GM18519 (cell line): ENCODE measurements at regions not wholly inside any gene's neighbourhood (a gene's known extent, or its start where the extent isn't known, plus 50 kb on each side); places are given as distances from the start of the nearest gene placed in this dataset.

Experiments
- ATAC-seq: cut with Tn5 transposase; IDR thresholded peaks from one replicate; pipeline ENCODE4 v1.9.1; 2021; ENCODE audit warnings: mild to moderate bottlenecking, moderate library complexity; ENCODE audit not compliant: unreplicated experiment, low FRiP score

DNA sequence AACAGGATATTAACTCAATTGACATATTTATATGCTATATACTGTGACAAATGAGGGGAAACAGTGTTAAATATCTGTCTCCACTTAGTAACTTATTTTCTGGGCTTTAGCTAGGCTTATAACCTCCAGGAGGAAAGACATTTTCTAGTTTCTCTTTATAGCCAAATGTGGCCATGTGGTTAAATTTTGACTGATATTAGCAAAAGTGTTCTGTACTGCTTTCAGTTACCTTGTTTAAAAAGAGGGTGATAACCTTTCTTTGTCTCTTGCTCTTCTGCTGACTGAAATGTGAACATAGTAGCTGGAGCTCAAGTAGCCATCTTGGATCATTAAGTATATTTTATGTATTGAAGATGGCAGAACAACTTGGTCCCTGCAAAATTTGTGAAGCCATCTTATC lies 253.7 kb downstream of the PDHA2 start:
- ATAC-seq: no peak

DNA sequence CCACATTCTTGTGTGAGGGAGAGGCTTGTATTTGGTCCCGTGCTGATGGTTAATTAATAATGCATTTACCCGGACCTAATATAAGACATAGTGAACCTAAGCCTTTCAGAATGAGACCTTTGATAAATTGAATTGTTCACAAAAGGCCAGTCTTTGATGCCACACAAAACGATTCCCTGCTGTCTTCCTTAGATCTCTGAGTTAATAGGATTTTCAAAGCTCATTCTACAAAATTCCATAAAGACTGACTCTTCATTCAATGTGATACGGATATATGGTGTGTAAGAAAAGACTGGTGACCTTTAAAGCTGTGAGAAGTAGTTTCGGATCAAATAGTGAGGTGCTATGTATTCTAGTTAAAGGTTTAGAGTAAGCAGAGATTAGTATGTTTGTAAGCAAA lies 254.3 kb downstream of the PDHA2 start:
- ATAC-seq: no peak

DNA sequence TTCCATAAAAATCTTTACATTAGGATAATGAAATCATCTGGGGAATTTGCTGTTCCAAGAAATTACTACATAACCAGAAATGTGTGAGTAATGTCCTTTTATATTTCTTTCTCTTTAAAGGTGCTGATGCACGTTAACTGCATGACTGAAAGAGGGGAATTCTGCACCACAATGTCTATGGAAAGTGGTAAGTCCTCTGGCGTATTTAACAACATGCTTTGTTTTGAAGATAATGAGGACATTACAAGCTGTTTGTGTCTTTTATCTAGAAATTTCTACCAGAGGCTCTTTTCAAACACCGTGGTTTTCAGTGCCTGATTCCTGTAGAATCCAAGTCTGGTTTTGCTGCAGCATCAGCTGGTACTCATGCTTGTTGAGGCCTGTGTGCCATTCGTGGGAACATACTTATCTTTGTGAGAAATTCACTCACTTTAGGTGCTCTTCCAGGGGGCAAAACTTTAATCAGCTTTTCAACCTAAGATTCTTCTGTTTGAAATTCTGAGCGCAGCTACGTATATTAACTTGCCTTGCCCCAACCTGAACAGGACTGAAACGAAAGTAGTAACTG lies 257.2 kb downstream of the PDHA2 start:
- ATAC-seq: no peak

DNA sequence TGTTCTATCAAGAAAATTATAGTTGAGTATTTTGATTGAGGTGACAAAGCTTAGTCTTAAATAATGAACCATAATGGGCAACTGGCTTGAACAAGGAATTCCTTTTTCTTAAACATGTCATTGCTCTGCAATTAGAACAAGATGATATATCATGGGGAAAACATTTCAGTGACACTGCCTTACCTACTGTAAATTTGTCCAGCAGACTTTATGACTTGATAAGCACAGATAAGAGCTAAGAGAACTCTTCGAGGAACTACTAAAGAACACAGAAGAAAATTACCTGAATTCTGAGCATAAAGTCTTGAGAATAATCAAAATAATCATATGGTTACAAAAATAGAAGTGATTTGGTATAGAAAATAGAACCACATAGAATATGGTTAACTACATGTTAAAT lies 257.8 kb downstream of the PDHA2 start:
- no peak for ATAC-seq

DNA sequence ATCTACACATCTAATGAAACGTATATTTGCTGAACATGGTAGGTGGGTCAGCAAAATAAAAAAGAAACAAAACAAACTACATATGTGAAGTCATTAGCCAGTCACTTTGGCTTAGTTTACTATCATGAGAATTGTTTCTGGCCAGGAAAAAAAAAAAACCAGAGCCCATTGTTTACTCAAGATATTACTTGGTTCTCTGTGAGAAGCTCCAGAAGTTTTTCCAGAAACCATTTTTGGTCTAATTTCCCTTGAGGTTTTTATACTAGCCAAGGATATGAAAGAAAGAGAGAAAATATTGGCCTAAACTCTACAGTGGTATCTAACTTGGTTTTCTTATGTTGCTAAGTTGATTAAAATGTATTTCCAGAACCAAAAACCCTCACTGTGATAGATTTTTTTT lies 259.1 kb downstream of the PDHA2 start:
- no peak for ATAC-seq

DNA sequence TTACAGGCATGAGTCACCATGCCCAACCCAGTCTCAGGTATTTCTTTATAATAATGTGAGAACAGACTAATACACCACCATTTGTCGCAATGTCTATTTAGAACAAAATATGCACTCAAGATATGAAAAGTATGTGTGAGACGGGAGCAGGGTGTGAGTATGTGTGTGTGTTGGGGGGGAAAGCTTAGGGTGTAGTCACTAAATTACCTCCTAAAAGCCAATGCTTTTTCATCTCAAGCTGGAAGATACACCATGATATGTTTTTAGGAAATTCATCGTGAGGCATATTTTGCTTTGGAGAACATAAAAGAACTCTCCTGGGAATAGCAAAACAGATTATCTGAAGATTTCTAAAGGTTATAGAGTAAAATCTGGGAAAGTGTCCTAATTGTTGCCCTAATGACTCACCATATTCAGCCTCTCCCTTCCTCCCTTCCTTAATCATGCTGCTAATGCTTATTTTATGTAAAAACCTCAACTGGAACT lies 262.7 kb downstream of the PDHA2 start:
- ATAC-seq: no peak

DNA sequence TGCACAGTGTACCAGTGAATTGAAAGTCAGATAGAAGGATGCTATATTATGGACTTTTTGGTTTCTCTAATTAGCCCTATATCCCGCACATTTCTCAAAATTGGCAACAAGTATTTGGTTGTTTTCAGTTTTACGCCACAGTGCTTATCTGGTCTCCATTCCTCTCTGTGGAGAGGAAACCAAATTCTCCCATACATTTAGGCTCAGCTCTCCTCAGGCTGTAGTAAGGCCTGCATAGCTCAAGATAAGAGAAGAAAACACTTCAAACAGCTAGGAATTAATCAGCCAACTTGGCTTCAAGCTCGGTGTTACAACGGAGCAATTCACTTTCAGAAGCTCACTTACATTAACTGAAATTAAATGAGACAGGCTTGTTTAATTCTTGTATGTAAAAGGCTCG lies 263.2 kb downstream of the PDHA2 start:
- no peak for ATAC-seq

DNA sequence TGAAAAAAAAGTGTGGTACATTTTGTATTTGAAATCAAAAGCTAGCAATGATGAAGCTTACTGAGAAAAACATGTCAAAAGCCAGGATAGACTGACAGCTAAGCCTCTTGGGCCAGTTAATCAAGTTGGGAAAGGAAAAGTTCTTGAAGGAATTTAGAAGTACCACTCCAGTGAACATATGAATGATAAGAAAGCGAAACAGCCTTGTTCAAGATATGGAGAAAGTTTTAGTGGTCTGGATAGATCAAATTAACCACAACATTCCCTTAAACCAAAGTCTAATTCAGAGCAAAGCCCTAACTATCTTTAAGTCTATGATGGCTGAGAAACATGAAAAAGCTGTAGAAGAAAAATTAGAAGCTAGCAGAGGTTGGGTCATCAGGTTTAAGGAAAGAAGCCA lies 268.3 kb downstream of the PDHA2 start:
- no peak for ATAC-seq

DNA sequence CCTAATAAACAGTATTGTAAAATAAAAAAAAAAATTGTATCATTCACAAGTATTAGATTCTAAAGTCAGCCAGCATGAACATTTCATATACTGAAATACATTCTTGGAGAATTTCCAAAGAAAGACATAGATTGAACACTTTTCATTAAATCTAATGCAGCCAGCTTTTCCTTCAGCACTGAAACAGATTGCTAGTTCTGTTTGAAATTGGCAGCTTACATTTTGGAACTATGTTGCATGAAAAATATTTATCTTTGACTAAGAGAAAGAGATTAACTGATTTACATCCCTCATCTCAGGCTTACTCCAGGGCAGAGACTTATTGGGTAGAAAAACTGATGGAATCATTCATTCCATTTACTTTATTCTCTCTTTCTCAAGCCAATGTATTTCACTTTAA lies 272.7 kb downstream of the PDHA2 start:
- ATAC-seq: no peak

DNA sequence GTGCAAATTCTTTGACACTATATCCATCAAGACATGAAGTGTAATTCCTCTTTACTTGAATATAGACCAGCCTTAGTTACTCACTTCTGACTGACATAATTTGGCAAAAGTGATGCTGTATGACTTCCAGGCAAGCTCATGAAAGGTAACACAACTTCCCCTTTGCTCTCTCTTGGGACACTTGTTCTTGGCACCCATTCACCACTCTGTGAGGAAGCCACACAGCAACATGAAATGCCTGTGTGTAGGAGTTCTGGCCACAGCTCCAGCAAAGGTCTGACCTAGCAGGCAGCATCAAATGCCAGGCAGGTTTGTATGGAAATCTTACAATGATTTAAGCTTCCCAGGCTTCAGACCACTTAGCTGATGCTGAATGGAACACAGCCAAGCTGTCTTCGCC lies 280.3 kb downstream of the PDHA2 start:
- no peak for ATAC-seq

DNA sequence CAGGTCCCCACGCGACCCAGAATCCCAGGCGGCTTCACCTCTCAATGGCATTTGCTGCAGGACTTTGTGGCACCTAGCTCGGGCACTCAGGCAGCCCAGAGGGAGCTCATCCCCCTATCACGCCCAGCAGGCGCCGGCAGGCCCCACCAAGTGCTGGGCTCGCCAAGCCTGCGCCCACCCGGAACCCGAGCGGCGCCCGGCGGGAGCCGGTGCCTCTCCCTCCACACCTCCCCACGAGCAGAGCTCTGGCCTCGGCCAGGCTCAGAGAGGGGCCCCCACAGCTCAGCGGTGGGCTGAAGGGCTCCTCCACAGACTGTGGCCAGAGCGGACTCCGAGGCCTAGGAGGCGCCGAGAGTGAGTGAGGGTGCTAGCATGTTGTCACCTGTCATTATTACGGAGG lies 286.3 kb downstream of the PDHA2 start:
- ATAC-seq: no peak

DNA sequence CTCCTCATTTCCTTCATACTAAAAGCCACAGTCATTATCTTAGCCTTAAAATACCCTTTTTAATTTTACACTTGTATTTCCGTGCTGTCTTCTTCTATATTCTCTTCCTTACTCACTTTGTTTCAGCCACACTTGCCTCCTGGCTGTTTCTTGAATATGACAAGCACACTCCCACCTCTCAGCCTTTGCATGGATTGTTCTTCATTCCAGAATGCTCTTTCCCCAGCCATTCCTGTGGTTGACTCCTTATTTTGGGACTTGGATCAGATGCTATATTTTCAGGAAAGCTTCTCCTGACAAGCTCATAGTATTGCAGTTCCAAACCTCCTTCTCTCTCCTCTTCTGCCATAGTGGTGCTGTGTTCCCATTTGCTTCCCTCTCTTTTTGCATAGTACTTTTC lies 291.3 kb downstream of the PDHA2 start:
- ATAC-seq: no peak

DNA sequence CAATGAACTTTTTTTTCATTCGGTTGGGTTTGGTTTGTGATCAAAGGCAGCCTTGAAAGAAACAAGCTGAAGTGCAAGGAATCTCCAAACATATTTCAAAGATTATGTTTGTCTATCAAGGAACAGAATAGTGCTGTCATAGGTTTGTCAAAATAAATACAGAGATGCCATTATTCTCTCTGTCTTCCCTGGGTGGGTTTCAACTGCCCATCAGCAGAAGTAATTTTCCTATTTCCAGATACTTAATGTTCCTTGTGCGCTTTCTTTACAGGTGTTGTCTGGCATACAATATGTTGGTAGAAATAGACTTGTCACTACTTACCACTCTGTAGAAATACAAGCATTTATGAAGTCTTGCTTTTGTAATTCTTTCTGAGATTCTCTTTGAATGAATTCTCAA lies 294.9 kb downstream of the PDHA2 start:
- ATAC-seq: no peak

DNA sequence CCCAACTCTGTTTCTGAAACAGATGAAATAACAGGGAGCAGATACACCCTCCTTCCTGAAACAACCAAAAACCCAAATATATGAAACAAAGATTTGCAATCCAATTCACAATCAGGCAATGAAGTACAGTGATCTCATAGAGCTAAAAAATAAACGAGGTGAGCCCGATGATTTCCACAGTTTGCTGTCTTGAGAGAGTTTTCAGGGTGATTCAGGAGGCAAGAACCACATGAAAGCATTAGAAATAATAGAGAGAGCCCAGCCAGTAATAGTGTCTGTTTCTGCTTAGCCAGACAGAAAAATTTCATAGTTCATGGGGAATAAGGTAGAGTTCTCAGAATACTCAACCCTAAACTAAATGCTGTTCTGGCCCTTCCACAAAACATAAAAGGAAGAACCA lies 296.2 kb downstream of the PDHA2 start:
- ATAC-seq: no peak

DNA sequence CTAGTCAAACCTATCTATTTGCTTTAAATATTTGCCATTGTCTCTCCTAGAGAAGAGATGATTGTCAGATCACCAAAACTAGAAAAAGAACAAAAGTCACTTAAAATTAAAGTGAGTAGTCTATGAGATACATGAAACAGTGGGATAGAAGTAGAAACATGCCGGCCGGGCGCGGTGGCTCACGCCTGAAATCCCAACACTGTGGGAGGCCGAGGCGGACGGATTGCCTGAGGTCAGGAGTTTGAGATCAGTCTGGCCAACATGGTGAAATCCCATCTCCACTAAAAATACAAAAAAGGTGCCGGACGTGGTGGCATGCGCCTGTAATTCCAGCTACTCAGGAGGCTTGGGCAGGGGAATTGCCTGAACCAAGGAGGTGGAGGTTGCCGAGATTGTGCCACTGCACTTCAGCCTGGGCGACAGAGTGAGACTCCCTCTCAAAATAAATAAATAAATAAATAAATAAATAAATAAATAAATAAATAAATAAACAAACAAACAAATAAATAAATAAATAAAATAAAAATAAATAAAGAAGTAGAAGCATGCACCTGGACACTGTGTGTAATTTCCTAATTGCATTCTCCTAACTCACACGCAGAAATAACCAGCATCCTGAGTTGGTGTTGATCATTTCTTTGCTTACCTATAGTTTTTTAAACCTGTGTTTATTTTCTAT lies 299.5 kb downstream of the PDHA2 start:
- no peak for ATAC-seq

DNA sequence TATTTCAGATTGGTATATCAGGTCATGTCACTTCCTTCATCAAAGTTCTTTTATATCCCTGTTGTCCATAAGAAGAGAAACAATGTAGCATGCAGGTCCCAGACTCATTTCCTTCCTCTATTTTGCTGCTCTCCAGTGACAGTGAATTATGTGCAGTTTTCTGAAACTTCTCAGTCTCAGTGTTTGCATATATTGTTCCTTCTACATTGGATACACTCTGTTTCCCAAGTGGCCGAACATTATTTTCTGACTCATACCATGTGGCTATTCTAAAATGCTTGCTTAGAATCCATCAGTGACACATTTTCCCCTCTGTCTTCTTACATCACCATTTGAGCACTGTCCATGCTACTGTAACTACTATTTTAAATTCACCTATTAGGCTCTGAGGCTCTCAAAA lies 305.7 kb downstream of the PDHA2 start:
- no peak for ATAC-seq

DNA sequence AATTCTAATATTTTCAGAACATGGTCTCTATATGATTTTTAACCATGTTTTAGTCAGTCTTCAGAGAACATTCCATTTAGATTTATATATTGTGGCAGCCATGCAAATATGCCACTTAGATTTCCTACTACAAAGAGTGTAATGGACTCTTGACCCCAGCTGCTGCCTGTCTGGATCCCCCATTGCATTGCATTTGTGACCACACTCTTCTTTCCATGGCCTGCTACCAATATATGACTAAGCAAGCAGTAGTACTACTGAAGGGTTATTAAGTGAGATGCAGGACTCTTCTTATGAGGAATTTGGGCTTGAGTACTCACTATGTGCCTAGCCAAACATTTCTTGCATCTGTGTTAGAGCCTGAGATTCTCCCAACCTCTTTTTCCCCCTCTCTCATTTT lies 306.8 kb downstream of the PDHA2 start:
- ATAC-seq: no peak

DNA sequence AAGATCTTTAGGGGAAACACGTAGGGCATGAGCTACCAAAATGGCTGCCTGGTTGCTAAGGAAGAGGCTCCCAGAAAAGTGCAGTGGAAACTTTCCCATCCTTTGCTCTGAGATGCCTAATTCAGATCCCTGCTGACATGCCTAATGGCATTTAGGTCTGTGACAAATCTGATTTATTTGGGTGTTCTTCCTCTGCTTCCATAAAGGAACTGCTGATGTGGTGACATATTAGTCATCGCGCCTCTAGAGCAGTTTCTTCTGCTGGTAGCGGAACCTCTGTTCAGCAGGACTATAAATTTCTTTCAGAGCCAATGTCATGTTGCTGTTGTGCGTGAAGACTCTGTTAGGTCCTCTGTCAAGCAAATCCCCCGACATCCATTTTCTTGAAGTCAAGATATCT lies 310.0 kb downstream of the PDHA2 start:
- no peak for ATAC-seq

DNA sequence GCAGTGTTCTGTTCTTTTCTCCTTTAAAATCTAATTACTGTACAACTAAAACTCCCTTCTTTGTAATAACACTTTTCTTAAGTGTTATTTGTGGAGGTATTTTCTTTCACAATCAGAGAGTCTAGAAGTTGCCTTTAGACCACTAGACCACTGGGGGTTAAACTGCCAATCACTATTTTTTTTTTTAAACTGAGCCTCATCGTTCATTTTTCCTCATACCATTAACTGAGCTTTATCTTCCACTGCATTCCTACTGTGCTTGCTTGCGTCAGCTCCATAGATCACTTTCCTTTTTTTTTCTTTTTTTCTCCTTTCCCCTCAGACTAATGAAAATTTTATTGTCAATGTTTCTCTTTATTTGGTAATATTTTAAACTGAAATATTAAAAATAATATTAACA lies 310.6 kb downstream of the PDHA2 start:
- ATAC-seq: no peak

DNA sequence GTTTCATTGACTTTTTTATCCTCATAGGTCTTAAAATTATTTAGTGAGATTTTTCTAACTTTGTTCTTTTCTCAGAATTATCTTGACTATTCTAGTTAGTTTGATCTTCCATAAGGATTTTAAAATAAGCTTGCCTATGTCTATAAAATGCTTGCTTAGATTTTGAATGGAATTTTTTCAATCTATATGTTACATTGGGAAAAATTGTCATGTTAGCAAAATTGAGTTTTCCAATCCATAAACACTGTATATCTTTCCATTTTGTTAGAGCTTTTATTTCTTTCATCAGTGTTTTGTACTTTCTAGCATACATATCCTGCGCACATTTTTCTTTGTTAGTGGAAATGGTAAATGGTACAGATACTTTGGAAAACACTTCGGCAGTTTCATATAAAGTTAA lies 312.9 kb downstream of the PDHA2 start:
- no peak for ATAC-seq

DNA sequence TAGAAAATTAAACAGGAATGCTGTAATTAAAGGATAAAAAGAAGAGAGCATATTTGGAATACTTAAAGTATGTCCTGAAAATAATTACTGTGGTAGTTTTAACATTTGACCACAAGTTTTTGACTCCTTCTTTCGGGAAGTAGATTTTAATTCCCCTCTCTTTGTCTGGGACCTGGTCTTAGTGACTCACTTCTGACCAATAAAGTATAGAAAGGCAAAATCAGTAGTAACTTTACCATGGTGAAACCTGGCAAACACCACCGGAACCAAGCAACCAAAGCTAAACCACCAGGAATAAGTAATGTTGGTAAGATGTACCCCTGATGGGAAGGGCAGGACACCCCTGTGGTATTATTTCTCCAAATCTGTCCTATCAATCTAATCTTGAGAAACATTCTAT lies 314.8 kb downstream of the PDHA2 start:
- no peak for ATAC-seq

DNA sequence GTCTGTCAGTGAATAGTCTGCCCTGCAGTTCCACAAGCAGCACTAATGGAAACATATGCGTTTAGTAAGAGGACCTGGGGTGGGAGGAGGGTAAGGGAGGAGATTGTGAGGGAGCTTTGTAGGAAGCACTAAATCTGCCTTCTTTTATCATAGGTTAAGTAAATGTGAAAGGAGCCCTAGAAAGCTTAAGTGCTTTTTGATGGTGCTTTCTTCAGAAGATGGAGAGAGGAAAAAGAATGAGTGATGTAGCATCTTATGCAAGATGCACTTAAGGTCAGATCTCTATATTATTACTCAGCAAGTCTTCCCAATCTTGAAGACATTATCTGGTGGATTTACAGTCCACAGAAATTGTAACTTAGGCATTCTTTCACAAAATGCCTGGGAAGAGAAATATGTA lies 322.7 kb downstream of the PDHA2 start:
- ATAC-seq: no peak
